T-cell (primary cell): ENCODE measurements at regions not wholly inside any gene's neighbourhood (a gene's known extent, or its start where the extent isn't known, plus 50 kb on each side); places are given as distances from the start of the nearest gene placed in this dataset.

ENCODE experiments used
- ATAC-seq, 4 experiments: fragments of 200-7000 bp in 3 of 4; fragments of 150-1000 bp in 1 of 4; cut with Tn5 transposase; replicated peaks in 1 of 4; 1 replicate in 3 of 4; 2 replicates in 1 of 4; pipeline ENCODE4 v1.10.0; 2021; ENCODE audit warnings: moderate library complexity in 3 of 4, mild to moderate bottlenecking in 2 of 4, moderate number of reproducible peaks in 1 of 4
- CTCF ChIA-PET, 2 donors: fragments of 300-600 bp; sonication (Branson Sonifier 250); formaldehyde crosslinking; loops; one replicate each; lab custom pipeline; 2022; ENCODE audit warnings: antibody characterized with exemption in 2 of 2; lab: Charles Lee
- POLR2A ChIA-PET, 2 donors: fragments of 300-600 bp; sonication (Branson Sonifier 250); formaldehyde crosslinking; loops; one replicate each; lab custom pipeline; 2022; ENCODE audit warnings: antibody characterized with exemption in 2 of 2; lab: Charles Lee
- DNase-seq, 35 experiments: peaks; one replicate each; pipeline versions ENCODE4 v3.0.0 to v3.0.0-alpha.2; 2013 to 2023
- H3K27ac ChIP-seq: one replicate; pipeline ENCODE4 v1.5.1; 2013; ENCODE audit warnings: low read length
- H3K27me3 ChIP-seq, 2 experiments: replicated peaks in 1 of 2; 1 replicate in 1 of 2; 2 replicates in 1 of 2; pipeline versions ENCODE4 v1.6.1 to v1.7.0; 2013; ENCODE audit warnings: low read length in 1 of 2, mixed read lengths in 1 of 2; ENCODE audit not compliant: control insufficient read depth in 2 of 2, insufficient read depth in 2 of 2; ENCODE audit errors: extremely low read depth in 1 of 2
- H3K36me3 ChIP-seq, 2 donors: 1 replicate in 1 of 2; 2 replicates in 1 of 2; pipeline versions ENCODE4 v1.6.1 to v1.7.0; 2013; ENCODE audit warnings: low read length in 1 of 2; ENCODE audit not compliant: control insufficient read depth in 2 of 2, insufficient read depth in 1 of 2; ENCODE audit errors: extremely low read depth in 1 of 2
- H3K4me1 ChIP-seq, 2 experiments: 1 replicate in 1 of 2; 2 replicates in 1 of 2; pipeline versions ENCODE4 v1.6.1 to v1.7.0; 2013; ENCODE audit warnings: low read length in 2 of 2, mixed read lengths in 1 of 2; ENCODE audit not compliant: insufficient read depth in 2 of 2, control insufficient read depth in 1 of 2; ENCODE audit errors: extremely low read depth in 1 of 2
- H3K4me3 ChIP-seq, 2 donors: 1 replicate in 1 of 2; 2 replicates in 1 of 2; pipeline versions ENCODE4 v1.5.1 to v1.7.0; 2013; ENCODE audit warnings: mild to moderate bottlenecking in 2 of 2, low read length in 1 of 2, moderate library complexity in 1 of 2; ENCODE audit not compliant: control insufficient read depth in 1 of 2; ENCODE audit errors: extremely low read depth in 1 of 2
- H3K9me3 ChIP-seq: 2 replicates; pipeline ENCODE4 v1.7.0; 2013
- H3K27ac Mint-ChIP-seq, 2 donors: one replicate each; pipeline ENCODE4 v1.8.0; 2020 to 2021; ENCODE audit warnings: mild to moderate bottlenecking in 2 of 2, mixed read lengths in 2 of 2
- H3K27me3 Mint-ChIP-seq, 2 donors: one replicate each; pipeline ENCODE4 v1.8.0; 2021 to 2022; ENCODE audit warnings: mixed read lengths in 2 of 2
- H3K36me3 Mint-ChIP-seq: one replicate; pipeline ENCODE4 v1.8.0; 2021; ENCODE audit warnings: mixed read lengths
- H3K4me1 Mint-ChIP-seq, 3 donors: one replicate each; pipeline ENCODE4 v1.8.0; 2020 to 2022; ENCODE audit warnings: mixed read lengths in 3 of 3, mild to moderate bottlenecking in 1 of 3
- H3K4me3 Mint-ChIP-seq, 3 donors: one replicate each; pipeline ENCODE4 v1.8.0; 2020 to 2022; ENCODE audit warnings: mild to moderate bottlenecking in 3 of 3, mixed read lengths in 3 of 3, moderate library complexity in 3 of 3
- H3K9me3 Mint-ChIP-seq, 3 donors: one replicate each; pipeline ENCODE4 v1.8.0; 2020 to 2022; ENCODE audit warnings: mixed read lengths in 3 of 3
- WGBS: methylation state at CpG from one replicate; pipeline ENCODE4 v1.1.5; 2013; ENCODE audit warnings: missing lambda C conversion rate; ENCODE audit not compliant: insufficient coverage; 5-methylcytosine and 5-hydroxymethylcytosine counted together

DNA sequence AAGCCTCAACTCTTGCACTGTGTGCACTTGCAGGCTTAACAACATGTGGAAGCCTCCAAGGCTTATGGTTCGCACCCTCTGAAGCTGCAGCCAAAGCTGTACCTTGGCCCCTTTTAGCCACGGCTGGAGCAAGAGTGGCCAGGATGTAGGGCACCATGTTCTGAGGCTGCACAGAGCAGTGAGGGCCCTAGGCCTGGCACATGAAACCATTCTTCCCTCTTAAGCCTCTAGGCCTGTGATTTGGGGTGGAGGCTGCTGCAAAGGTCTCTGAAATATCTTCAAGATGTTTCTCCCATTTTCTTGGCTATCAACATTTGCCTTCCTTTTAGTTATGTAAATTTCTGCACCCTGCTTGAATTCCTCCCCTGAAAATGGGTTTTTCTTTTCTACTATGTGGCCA lies 161.9 kb upstream of the SPATS2L start:
- H3K4me3 ChIP-seq = no peak overlapping the region
- peaks cover 0 to 4% of the 10 kb centered on the region in 2 experiments for H3K27me3 ChIP-seq
- POLR2A ChIA-PET = no interaction called here
- Mint-ChIP-seq H3K4me1 (no peaks in the 10 kb centered on the region), H3K36me3 (no peaks in the 10 kb centered on the region), H3K9me3 (peaks cover 0 to 19% (median 3%) of the 10 kb centered on the region in 3 donors), H3K27ac (no peak overlapping the region), H3K4me3 (no peak overlapping the region), H3K27me3 (peaks cover 6 to 17% of the 10 kb centered on the region in 2 donors)
- CTCF ChIA-PET = no interaction called here
- 93% methylated on average over 2 of the region's 2 CpGs for WGBS
- no peaks in the 10 kb centered on the region for H3K36me3 ChIP-seq
- DNase-seq = no peak
- no peak for ATAC-seq
- peaks cover 2% of the 10 kb centered on the region for H3K9me3 ChIP-seq
- H3K4me1 ChIP-seq = no peaks in the 10 kb centered on the region
- H3K27ac ChIP-seq = no peak overlapping the region

GRCh38 chr2:200146501-200146900 lies 160.0 kb upstream of the SPATS2L start:
- no CpG with 5 or more reads among the region's 3 CpGs for WGBS
- DNase-seq (no peak), ATAC-seq (no peak)
- Mint-ChIP-seq H3K4me3 (no peak overlapping the region), H3K9me3 (peaks cover 3 to 30% (median 3%) of the 10 kb centered on the region in 3 donors), H3K27me3 (peaks cover 4 to 17% of the 10 kb centered on the region in 2 donors), H3K27ac (no peak overlapping the region), H3K4me1 (no peaks in the 10 kb centered on the region), H3K36me3 (no peaks in the 10 kb centered on the region)
- peaks cover 0 to 4% of the 10 kb centered on the region in 2 experiments for H3K27me3 ChIP-seq
- H3K4me3 ChIP-seq = no peak overlapping the region
- H3K9me3 ChIP-seq = peaks cover 2% of the 10 kb centered on the region
- no peak overlapping the region for H3K27ac ChIP-seq
- ChIA-PET POLR2A (no interaction called here), CTCF (no interaction called here)
- no peaks in the 10 kb centered on the region for H3K4me1 ChIP-seq
- no peaks in the 10 kb centered on the region for H3K36me3 ChIP-seq

DNA sequence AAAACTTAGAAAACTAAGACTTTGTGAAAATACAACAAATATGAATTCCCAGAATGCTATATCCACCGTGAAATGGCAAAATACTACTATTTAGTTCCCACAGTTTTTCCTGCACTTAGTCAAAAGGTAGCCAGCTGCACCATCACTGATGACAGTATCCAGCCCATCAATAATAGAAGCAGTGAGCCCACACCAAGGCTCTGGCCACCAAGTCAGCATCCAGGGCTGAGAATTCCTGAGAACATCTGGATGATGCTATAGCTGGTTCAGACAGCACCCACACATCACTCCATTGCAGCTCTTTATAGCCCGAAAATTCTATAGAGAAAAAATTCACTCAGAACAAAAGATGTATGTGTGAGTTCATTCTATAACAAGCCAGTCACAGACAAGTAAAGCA lies 159.1 kb upstream of the SPATS2L start:
- ATAC-seq (no peak), DNase-seq (no peak)
- no peaks in the 10 kb centered on the region for H3K36me3 ChIP-seq
- Mint-ChIP-seq H3K9me3 (peaks cover 3 to 32% (median 3%) of the 10 kb centered on the region in 3 donors), H3K27ac (no peak overlapping the region), H3K4me1 (no peaks in the 10 kb centered on the region), H3K27me3 (peaks cover 4 to 17% of the 10 kb centered on the region in 2 donors), H3K36me3 (no peaks in the 10 kb centered on the region), H3K4me3 (no peak overlapping the region)
- no peak overlapping the region for H3K4me3 ChIP-seq
- ChIA-PET CTCF (no interaction called here), POLR2A (no interaction called here)
- peaks cover 0 to 4% of the 10 kb centered on the region in 2 experiments for H3K27me3 ChIP-seq
- H3K9me3 ChIP-seq = peaks cover 2% of the 10 kb centered on the region
- no peaks in the 10 kb centered on the region for H3K4me1 ChIP-seq
- WGBS = 100% methylated on average over 1 of the region's 2 CpGs
- H3K27ac ChIP-seq = no peak overlapping the region

- ChIA-PET POLR2A (interaction anchor here in 1 of 2 donors (0.6 to 0.7 kb wide), 2 partner anchors 22 to 26 kb away, joined by 3 read pairs; no protein-coding TSS in a partner anchor), CTCF (no interaction called here)
- Histone ChIP-seq H3K4me1 (no peaks in the 10 kb centered on the region), H3K36me3 (no peaks in the 10 kb centered on the region), H3K9me3 (peaks cover 2% of the 10 kb centered on the region), H3K27me3 (peaks cover 0 to 4% of the 10 kb centered on the region in 2 experiments), H3K27ac (no peak overlapping the region), H3K4me3 (no peak overlapping the region)
- no peaks in the 10 kb centered on the region for H3K4me1 Mint-ChIP-seq
- 83% methylated on average over 1 of the region's 2 CpGs for WGBS
- DNase-seq (no peak), ATAC-seq (no peak)
- peaks cover 3 to 38% (median 9%) of the 10 kb centered on the region in 3 donors for H3K9me3 Mint-ChIP-seq
- peaks cover 4 to 23% of the 10 kb centered on the region in 2 donors for H3K27me3 Mint-ChIP-seq
- H3K4me3 Mint-ChIP-seq = no peak overlapping the region
- H3K27ac Mint-ChIP-seq = no peak overlapping the region
- H3K36me3 Mint-ChIP-seq = no peaks in the 10 kb centered on the region
Measured at GRCh38 chr2:200148366-200148765, 158.1 kb upstream of the SPATS2L start.

DNA sequence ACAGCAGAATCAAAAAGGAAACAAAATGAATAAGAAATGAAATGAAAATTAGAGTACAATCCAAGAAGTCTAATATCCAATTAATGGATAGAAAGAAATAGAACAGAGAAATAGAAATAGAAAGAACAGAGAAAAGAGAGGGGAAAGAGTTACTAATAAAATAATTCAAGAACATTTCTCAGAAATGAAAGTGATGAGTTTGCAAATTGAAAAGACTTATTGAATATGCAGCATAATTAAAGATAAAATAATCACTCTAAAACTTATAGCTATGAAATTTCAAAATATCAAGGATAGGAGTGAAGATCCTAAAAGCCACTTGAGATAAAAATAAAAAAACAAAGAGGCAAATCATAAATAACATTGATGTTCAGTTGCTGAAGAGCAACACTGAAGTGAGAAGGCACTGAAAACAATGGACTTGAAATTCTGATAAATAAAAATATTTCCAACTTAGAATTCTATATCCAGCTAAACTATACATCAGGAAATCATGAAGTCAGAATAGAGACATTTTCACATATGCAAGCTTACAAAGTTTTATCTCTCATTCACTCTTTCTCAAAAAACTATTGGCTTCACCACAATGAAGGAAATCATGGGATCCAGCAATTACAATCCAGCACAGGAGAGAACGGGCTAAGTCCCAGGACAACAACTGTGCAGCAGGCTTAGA lies 155.9 kb upstream of the SPATS2L start:
- DNase-seq = no peak
- 80% methylated on average over 1 of the region's 1 CpG for WGBS
- Mint-ChIP-seq H3K4me3 (no peak overlapping the region), H3K36me3 (no peaks in the 10 kb centered on the region), H3K9me3 (peaks cover 3 to 19% (median 9%) of the 10 kb centered on the region in 3 donors), H3K27ac (no peak overlapping the region), H3K4me1 (peaks cover 0 to under 1% (median 0%) of the 10 kb centered on the region in 3 donors), H3K27me3 (peaks cover 4 to 17% of the 10 kb centered on the region in 2 donors)
- ChIA-PET CTCF (no interaction called here), POLR2A (no interaction called here)
- Histone ChIP-seq H3K27ac (no peak overlapping the region), H3K36me3 (no peaks in the 10 kb centered on the region), H3K4me3 (no peak overlapping the region), H3K9me3 (no peaks in the 10 kb centered on the region), H3K4me1 (no peaks in the 10 kb centered on the region), H3K27me3 (no peaks in the 10 kb centered on the region)
- no peak for ATAC-seq

- Mint-ChIP-seq H3K36me3 (no peaks in the 10 kb centered on the region), H3K27ac (no peak overlapping the region), H3K27me3 (peaks cover 3 to 10% of the 10 kb centered on the region in 2 donors), H3K9me3 (peaks cover 3 to 12% (median 7%) of the 10 kb centered on the region in 3 donors), H3K4me3 (no peak overlapping the region), H3K4me1 (peaks cover 0 to 5% (median 0%) of the 10 kb centered on the region in 3 donors)
- POLR2A ChIA-PET = interaction anchor here in 1 of 2 donors (0.6 kb wide), 1 partner anchor 297 kb away, joined by 3 read pairs; no protein-coding TSS in a partner anchor
- no peak for ATAC-seq
- Histone ChIP-seq H3K9me3 (no peaks in the 10 kb centered on the region), H3K36me3 (no peaks in the 10 kb centered on the region), H3K4me1 (no peaks in the 10 kb centered on the region), H3K4me3 (no peak overlapping the region), H3K27ac (no peak overlapping the region), H3K27me3 (no peaks in the 10 kb centered on the region)
- CTCF ChIA-PET = no interaction called here
- no peak for DNase-seq
- 64% methylated on average over 1 of the region's 3 CpGs for WGBS
Measured at GRCh38 chr2:200155652-200156051, 150.8 kb upstream of the SPATS2L start.
